ENCODE measurements at regions not wholly inside any gene's neighbourhood (a gene's known extent, or its start where the extent isn't known, plus 50 kb on each side); places are given as distances from the start of the nearest gene placed in this dataset.
"Not testable (repeated sequence)": the region's sequence is repeated elsewhere in the genome, so short reads cannot be mapped to it uniquely, and the experiment has no call there.

- DNase-seq (ENCODE audit: low spot score), result no peak
These were observed 1010.0 kb upstream of the CELF4 start for GRCh38 chr18:38575648-38576047.

GRCh38 chr18:38575023-38575422 is 1009.4 kb upstream of the CELF4 start:
- DNase-seq (ENCODE audit: low spot score), result no peak

GRCh38 chr18:38572554-38573111 is 1007.0 kb upstream of the CELF4 start:
- DNase-seq (ENCODE audit: low spot score), result no peak

- no peak for DNase-seq (ENCODE audit: low spot score)
These were observed 1006.1 kb upstream of the CELF4 start for GRCh38 chr18:38571651-38572050.

- no peak for DNase-seq (ENCODE audit: low spot score)
These were observed 999.9 kb upstream of the CELF4 start for GRCh38 chr18:38565513-38565912.

- no peak for DNase-seq (ENCODE audit: low spot score)
These were observed 997.9 kb upstream of the CELF4 start for GRCh38 chr18:38563396-38563980.

- no peak for DNase-seq (ENCODE audit: low spot score)
These were observed 991.4 kb upstream of the CELF4 start for GRCh38 chr18:38557006-38557405.

GRCh38 chr18:38552732-38553321 is 987.2 kb upstream of the CELF4 start:
- DNase-seq (ENCODE audit: low spot score), result no peak

GRCh38 chr18:38551881-38552280 is 986.3 kb upstream of the CELF4 start:
- no peak for DNase-seq (ENCODE audit: low spot score)

GRCh38 chr18:38545071-38545470 is 979.5 kb upstream of the CELF4 start:
- DNase-seq (ENCODE audit: low spot score), result no peak

- DNase-seq (ENCODE audit: low spot score), result no peak
These were observed 974.3 kb upstream of the CELF4 start for GRCh38 chr18:38539856-38540255.

- DNase-seq (ENCODE audit: low spot score), result no peak
These were observed 973.8 kb upstream of the CELF4 start for GRCh38 chr18:38539371-38539770.

- no peak for DNase-seq (ENCODE audit: low spot score)
These were observed 968.5 kb upstream of the CELF4 start for GRCh38 chr18:38534073-38534472.

- DNase-seq (ENCODE audit: low spot score), result no peak
These were observed 961.3 kb upstream of the CELF4 start for GRCh38 chr18:38526922-38527321.

GRCh38 chr18:38525039-38525438 is 959.4 kb upstream of the CELF4 start:
- no peak for DNase-seq (ENCODE audit: low spot score)

- DNase-seq (ENCODE audit: low spot score), result no peak
These were observed 955.2 kb upstream of the CELF4 start for GRCh38 chr18:38520786-38521185.

- no peak for DNase-seq (ENCODE audit: low spot score)
These were observed 936.9 kb upstream of the CELF4 start for GRCh38 chr18:38502539-38502938.

- DNase-seq (ENCODE audit: low spot score), result no peak
These were observed 931.7 kb upstream of the CELF4 start for GRCh38 chr18:38497266-38497665.

GRCh38 chr18:38496222-38496793 is 930.7 kb upstream of the CELF4 start:
- no peak for DNase-seq (ENCODE audit: low spot score)

- no peak for DNase-seq (ENCODE audit: low spot score)
These were observed 928.5 kb upstream of the CELF4 start for GRCh38 chr18:38494065-38494464.

- DNase-seq (ENCODE audit: low spot score), result no peak
These were observed 925.6 kb upstream of the CELF4 start for GRCh38 chr18:38491195-38491594.

- DNase-seq (ENCODE audit: low spot score), result not testable (repeated sequence)
These were observed 924.1 kb upstream of the CELF4 start for GRCh38 chr18:38489721-38490120.

- DNase-seq (ENCODE audit: low spot score), result no peak
These were observed 921.9 kb upstream of the CELF4 start for GRCh38 chr18:38487521-38487920.

- DNase-seq (ENCODE audit: low spot score), result no peak
These were observed 917.7 kb upstream of the CELF4 start for GRCh38 chr18:38483326-38483725.

Measured in globus pallidus (tissue), 1 donor.